ENCODE measurements at regions not wholly inside any gene's neighbourhood (a gene's known extent, or its start where the extent isn't known, plus 50 kb on each side); places are given as distances from the start of the nearest gene placed in this dataset.

DNA sequence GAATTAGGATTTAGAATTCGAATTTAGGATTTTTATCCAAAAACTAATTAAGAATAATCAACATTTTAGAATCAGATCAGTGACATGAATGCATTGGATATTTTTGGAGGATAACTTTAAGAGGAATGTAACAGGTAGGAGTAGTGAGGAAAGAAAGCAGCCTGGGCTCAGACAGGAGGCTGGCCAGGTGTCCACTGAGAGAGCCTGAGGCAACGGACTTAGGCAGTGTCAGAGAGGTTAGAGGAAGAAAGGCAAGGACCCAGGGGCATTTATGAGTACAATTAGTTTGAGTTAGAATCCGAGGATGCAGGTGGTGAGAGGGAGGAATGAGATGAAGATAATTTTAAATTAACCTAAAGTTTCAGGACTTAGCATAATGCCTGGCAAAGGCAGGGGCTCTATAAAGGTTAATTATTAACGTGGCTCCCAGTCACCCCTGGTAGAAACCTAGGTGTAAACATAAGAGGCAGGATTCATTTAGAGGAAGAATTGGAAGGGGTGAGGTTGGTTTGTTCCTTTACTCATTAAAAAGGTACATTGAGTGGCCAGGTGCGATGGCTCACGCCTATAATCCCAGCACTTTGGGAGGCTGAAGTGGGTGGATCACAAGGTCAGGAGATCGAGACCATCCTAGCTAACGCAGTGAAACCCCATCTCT lies 507.1 kb downstream of the TMEM182 start:
- DNase-seq (ENCODE audit: extremely low read depth in 1 of 2, low read depth in 1 of 2): no peak

DNA sequence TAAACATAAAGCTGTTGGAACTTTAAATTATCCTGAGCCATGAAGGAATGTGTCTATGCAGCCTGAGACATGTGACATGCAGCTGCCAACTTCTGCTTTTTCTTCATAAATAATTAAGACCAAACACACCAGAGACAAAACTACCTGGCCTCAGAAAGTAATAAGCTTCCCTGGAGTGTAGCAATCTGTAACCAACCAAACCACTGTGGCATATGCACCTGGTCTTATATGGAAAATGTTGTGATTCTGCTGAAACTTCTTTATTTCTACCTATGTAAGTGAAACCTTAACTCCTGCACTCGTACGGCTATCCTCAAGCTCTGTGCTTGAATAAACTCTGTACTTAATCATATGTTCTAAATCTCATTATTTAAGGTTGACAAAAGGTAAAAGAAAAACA lies 515.0 kb downstream of the TMEM182 start:
- DNase-seq (ENCODE audit: extremely low read depth in 1 of 2, low read depth in 1 of 2): no peak

DNA sequence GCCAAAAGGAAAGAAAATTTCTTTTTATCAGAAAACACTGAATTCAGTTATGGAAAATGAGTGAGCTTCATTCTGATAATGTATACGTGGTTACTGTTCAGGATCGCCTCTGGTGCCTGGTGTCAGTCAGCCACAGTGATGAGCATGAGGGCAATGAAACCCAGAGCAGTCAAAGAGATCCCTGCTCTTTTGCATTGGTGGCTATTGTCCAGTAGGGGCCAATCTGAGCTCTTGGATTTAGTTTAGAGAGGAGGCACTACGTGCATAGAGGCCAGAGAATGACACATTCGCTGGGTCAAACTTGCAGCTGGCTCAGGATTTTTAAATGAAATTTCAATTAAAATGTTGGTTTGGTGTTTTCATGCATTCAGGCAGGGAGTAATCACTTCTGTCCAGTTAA lies 522.9 kb downstream of the TMEM182 start:
- DNase-seq (ENCODE audit: extremely low read depth in 1 of 2, low read depth in 1 of 2): no peak

DNA sequence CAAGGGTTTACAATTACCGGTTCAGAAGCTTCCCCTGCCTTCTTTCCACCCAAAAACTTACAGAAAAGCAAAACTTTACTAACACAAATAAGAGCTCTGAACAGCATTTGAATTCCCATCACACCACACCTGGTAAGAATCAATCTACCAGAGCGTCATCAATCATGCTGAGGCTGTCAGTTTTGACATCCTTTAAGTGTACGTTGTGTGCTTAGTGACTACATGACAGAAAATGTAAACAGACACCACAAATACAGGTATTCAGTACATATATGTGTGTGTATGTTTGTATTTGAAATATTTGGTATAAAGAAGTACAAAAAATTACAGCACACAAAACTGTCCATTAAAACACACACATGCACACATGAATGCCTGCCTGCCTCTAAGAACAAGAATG lies 523.5 kb downstream of the TMEM182 start:
- no peak for DNase-seq (ENCODE audit: extremely low read depth in 1 of 2, low read depth in 1 of 2)

DNA sequence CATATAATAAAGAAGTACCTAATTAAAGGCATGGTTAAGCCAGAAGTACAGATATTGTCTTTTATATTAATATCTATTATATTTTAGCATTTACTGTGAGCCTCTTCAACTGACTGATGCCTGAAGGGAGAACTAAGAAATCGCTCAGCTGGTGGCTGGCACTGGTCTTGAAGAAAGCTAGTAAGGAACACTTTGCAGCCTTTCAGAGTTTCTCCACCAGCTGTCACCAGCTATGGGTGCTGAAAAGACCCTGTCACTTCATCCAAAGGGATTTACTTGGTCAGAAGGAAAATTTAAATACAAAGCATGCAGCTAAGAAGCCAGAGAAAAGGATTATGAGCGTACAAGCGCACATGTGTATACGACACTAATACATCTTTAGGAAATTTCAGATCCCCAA lies 525.9 kb downstream of the TMEM182 start:
- no peak for DNase-seq (ENCODE audit: extremely low read depth in 1 of 2, low read depth in 1 of 2)

DNA sequence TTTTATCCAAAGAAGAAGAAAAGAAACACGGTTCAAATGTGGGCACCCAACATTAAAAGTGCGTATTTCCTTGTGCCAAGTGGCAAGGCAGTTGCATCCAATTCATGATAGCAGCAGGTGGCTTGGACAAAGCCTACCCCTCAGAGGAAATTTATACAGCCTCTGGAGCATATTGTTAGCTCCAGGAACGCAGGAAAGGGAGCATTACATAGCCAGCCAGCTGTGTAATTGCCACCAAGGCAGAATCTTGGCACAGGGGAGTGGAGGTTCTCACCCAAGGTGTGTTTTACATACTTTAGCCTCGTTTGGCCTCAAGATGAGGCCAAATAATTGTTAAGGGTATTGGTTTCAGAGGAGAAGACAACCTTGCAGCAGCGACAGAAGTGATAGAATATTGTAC lies 526.9 kb downstream of the TMEM182 start:
- DNase-seq (ENCODE audit: extremely low read depth in 1 of 2, low read depth in 1 of 2): no peak

DNA sequence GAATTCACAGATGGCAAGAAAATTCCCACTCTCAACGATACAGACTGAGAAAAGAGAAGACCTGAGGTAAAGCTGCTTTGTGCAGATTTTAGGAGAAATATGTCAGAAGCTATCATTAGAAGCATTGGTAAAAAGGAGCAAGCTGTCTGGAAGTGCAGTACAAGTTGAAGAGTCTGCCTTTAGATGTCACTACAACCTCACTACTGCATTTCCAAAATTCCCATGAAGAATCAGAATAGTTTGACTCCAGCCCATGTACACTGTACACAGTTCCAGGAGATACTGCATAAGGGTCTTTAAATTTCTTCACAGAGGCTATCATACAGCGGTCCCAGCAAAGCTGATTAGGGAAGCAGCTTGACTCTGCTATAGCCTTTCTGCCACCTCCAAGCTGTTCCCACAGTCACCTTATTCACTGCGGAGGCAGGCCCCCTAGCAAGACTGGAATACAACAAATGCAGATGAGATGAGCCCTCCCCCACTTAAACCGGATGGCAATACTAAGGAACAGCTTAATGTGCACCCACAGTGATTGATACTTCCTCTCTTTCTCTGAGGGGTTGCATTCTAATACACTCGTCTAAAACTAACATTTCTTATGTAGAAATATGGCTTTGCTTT lies 527.4 kb downstream of the TMEM182 start:
- DNase-seq (ENCODE audit: extremely low read depth in 1 of 2, low read depth in 1 of 2): no peak

DNA sequence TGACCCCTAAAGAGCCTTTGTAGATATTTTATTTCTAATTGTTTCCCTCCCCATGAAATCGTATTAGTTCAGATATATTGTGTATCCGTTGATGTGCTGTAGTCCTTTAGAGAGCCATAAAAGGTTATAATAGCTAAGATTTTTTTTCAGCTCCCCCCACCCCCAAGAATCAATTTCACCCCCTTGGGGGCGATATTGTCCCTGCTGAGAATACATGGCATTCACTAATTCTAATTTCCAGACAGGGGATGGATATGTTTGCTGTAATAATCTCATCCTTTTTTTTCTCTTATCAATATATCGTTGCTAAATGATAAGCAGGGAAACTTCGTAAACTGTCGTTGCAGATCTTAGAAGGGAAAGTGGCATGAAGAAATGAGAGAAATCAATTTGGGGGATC lies 530.7 kb downstream of the TMEM182 start:
- no peak for DNase-seq (ENCODE audit: extremely low read depth in 1 of 2, low read depth in 1 of 2)

DNA sequence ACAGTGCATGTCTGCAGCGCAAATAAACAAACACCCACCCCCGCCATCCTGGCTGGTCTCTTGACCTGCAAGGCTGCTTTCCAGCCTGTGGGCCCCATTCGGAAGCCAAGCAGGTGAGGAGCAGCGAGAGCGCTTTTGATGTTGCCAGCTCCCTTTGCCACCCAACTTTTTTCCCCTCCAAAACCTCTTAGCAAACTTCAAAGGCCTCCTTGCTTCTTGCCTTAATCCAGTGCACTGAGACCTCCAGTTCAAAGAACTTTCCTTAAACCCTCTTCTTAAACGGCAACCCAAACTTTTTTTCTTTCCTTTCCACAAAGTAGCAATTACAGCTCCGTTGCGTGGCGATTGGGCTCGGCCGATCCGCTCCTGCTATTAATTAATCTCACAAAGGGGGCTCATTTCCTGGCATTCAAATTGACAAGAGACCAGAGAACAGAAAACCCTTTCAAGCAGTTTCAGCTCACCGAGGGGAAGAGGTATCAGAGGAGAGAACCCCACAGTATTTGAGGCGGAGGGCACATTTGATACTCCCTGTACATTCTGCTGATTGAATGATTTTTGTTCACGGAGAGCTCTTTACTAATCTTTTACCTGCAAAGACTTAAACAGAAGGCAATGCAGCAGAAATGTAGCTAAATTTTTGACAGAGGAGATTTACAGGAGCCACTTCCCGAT lies 531.4 kb downstream of the TMEM182 start:
- DNase-seq (ENCODE audit: extremely low read depth in 1 of 2, low read depth in 1 of 2): no peak

DNA sequence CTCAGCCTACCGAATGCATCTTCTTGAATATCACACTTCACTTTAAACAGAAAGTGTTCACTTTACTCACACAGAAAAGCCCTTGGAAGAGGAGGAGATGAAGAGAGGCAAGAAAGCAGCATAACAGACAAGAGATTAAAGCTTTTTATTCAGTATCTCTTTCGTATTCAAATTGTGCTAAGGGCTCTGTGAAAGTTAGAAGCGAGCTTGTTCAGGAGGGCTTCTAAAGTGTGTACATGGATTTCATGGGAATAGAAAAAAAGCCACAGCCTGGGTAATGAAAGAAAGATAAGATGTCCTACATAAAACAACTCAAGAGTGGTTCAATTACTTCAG lies 531.9 kb downstream of the TMEM182 start:
- no peak for DNase-seq (ENCODE audit: extremely low read depth in 1 of 2, low read depth in 1 of 2)

DNA sequence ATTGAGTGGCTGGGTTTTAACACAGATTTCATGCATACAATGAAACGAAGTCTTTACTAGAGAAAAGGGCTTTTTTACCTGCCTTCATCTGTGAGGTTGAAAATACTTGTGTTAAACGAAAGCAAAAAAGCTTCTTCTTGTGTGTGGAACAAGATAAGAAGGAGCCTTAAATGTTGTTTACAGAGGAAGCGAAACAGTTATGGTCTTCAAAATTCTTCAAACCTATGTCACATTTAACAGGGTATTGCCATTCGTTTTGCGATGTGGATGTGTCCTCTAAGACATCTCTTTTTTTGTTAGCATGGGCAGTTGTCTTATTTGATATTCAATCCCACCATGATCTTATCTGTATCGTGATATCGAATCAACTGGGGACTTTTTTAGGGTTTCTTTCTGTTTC lies 532.6 kb downstream of the TMEM182 start:
- DNase-seq (ENCODE audit: extremely low read depth in 1 of 2, low read depth in 1 of 2): no peak

DNA sequence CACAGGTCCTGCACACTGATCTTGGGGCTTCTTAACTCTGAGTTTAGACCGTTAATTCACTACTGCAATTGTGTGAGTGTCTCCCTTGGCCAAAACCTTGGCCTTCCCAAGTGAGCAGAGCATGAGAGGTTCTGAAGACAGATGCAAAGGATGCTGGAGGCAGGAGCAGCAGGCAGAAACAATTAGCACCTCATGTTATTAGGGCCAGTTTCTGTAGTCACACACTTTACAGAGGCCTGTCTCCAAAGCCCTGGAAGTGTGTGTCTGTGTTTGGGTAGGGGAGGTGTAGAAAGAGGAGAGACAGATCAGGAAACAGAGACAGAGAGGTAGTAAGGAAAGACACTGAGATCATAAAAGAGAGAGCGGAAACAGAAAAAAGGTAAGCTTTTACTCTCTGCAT lies 533.8 kb downstream of the TMEM182 start:
- no peak for DNase-seq (ENCODE audit: extremely low read depth in 1 of 2, low read depth in 1 of 2)

DNA sequence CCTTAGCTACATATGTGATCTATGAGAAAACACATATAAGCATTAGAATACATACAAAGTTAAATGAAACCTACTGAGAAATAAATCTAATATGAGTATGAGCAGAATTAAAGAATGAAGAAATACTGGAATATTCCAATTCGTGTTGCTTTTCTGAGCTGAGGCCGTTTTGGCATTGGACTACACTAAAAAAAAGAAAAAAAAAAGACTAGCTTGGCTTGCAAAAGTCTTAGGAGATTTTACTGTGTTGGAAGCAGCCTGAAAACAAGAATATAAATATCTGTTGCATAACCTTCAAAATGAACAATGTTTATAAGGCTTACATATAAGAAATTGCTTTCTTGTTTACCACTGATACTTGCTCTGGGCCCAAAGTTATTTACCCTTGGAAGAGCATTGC lies 562.8 kb downstream of the TMEM182 start:
- no peak for DNase-seq (ENCODE audit: extremely low read depth in 1 of 2, low read depth in 1 of 2)

DNA sequence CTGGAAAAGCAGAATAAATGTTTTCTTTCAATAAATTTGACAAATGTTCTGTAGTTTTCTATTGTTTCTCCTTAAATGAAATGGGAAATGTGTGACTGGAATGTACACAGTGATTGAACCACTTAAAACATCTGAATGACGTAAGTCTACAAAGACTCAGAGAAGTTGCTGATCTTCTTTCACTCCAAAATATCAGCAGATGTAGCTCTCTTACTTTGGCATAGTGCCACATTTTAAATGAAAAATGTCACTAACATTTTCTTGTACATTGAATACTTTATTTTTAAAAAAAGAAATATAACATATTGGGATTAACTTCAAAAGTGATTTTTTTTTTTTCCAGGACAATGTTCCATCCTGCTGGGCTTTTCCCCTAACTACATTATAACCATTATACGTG lies 565.6 kb downstream of the TMEM182 start:
- no peak for DNase-seq (ENCODE audit: extremely low read depth in 1 of 2, low read depth in 1 of 2)

DNA sequence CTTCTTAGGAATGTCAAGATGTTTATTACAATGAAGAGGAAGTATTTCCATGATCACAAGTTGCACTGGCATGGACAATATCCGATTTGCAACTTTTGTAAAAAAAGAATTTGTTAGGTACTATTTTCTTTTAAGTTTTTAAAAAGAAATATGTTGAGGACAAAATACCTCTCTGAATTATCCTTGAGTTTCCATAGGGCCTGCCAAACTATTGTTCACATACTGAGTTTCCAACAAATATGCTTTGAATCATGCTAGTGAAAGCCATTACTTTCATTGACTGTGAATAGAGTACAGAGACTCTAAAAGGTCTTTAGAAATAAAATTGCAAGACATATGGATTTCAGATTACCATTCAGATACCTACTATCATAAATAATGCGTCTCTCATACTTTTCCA lies 566.1 kb downstream of the TMEM182 start:
- DNase-seq (ENCODE audit: extremely low read depth in 1 of 2, low read depth in 1 of 2): no peak

DNA sequence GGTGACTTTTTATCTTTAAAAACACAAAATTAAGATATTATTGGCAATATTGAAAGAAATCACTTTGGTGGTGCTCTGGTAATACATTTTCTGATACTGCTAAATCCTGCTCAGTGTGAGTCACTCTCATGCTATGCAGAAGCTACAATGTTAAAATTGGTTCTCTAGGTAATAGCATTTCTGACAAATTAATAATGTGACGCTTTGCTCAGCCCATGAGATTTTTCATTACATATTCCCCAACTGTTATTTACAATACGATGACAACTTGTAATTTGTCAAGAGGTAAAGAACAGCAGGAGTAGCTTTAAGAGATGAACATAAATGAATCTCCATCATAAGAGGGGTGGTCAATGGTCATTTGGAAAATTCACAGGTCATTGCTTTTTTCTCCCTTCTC lies 573.6 kb downstream of the TMEM182 start:
- no peak for DNase-seq (ENCODE audit: extremely low read depth in 1 of 2, low read depth in 1 of 2)

DNA sequence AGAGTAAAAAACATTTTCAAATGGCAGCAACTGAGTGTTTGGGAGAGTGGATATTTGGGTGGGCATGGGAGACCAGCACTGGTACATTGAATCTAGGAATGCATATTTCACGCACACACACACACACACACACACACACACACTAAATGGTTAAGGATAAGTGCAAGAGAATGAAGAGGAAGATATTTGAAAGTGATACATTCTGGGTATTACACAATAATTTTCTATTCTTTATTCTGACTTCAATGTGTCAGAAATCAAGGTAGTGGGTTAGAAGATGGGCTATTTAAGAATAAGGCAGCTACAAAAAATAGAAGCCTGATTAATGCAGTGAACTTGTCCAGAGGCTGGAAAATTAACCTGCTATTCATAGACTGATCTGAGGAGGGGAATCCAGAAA lies 577.0 kb downstream of the TMEM182 start:
- DNase-seq (ENCODE audit: extremely low read depth in 1 of 2, low read depth in 1 of 2): no peak

DNA sequence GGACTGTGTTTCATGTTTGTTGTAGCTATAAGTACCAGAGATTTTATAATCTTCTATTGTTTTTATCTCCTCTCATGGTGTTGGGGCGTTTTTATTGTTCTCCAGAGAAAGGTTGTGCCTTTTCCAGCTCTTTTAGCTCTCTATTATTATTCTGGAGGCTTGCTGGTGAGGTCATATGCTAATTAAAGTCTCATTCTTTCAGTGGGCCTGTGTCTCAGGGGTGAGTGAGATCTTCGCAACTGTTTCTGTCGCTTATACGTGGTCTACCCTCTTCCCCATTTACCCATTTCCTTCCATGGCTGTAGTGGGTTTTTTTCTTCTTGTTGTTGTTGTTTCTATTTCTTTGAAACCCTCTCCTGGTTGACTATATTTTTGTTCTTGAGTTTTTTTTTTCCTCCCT lies 584.9 kb downstream of the TMEM182 start:
- no peak for DNase-seq (ENCODE audit: extremely low read depth in 1 of 2, low read depth in 1 of 2)

DNA sequence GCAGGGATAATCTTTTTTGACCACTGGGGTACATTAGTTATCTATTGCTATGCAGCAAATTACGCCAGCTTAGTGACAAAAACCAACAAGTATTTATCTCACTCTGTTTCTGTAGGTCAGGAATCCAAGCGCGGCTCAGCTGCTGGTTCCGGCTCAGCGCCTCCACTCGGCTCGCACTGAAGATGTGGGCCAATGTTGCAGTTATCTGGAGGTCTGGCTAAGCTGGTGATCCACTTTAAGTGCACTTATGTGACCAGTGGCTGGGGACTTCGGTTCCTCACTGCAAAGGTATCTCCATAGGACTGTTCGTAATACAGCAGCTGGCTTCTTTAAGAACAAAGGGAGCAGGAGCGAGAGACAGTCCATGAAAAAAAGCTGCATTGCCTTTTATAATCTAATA lies 591.9 kb downstream of the TMEM182 start:
- DNase-seq (ENCODE audit: extremely low read depth in 1 of 2, low read depth in 1 of 2): no peak

DNA sequence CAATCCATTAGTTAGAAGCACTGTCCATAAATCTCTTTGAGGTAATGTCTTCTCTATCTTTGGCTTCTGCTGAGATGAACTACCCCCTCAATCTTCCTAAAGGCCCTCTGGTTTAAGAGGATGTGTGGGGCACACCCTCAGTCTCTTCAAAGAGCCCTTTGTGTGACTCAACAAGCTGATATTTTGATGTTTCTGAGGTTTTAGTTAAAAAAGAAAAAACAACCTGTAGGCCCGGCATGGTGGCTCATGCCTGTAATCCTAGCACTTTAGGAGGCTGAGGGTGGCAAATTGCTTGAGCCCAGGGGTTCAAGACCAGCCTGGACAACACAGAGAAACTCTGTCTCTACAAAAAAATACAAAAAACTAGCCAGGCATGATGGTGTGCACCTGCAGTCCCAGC lies 593.5 kb downstream of the TMEM182 start:
- no peak for DNase-seq (ENCODE audit: extremely low read depth in 1 of 2, low read depth in 1 of 2)

DNA sequence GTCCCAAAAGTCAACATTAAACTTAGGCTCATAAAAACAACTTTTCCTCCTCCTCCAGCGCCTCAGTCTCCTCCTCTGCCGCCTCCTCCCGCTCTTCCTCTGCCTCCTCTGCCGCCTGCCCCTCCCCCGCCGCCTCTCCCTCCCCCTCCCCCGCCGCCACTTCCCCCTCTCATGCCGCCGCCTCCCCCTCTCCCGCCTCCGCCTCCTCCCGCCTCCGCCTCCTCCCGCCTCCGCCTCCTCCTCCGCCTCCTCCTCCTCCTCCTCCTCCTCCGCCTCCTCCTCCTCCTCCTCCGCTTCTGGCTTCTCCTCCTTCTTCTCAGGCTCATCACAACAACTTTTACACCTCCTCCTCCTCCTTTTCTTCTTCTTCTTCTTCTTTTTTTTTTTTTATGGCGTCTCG lies 599.9 kb downstream of the TMEM182 start:
- DNase-seq (ENCODE audit: extremely low read depth in 1 of 2, low read depth in 1 of 2): no peak

DNA sequence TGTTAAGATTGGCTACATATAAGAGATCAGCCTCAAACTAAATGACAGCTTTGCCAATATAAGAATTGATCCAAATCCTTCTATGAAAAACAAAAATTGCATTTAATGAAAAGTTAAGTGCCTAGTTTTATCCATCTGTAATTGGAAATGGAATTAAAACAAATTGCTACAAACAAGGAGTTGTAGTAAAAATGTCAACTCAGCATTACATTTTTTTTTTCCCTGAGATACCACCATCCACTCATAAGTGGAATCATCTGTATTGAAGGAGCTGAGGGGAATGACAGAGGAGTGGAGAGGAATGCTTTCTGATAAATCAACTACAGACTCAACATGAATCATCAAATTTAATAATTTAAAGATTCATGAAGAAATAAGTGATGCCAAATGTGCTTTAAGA lies 601.8 kb downstream of the TMEM182 start:
- DNase-seq (ENCODE audit: extremely low read depth in 1 of 2, low read depth in 1 of 2): no peak

DNA sequence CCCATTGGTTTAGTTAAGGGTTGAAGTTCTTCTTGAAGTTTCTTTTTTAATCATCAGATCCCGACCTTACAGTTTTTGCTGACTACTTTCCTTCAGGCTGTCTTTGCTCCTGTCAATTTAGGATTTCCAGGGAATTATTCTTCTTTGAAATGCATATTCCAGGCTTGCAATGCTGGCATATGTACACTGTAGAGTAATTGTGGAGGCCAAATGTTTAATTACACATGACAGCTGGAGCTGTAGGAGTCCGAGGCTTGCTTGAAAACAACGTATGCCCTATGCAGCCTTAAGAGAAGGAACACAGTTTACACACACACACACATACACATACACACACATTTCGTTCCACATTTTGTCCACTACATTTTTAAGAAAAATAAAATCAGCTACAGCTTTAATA lies 602.3 kb downstream of the TMEM182 start:
- DNase-seq (ENCODE audit: extremely low read depth in 1 of 2, low read depth in 1 of 2): no peak

Measured in stimulated activated CD8-positive, alpha-beta memory T cell treated with anti-CD3 and anti-CD28 coated beads, Interleukin-7, amount 100 ng/mL, for 48 hours (primary cell).